Lung (tissue), 11 donors: ENCODE measurements at regions not wholly inside any gene's neighbourhood (a gene's known extent, or its start where the extent isn't known, plus 50 kb on each side); places are given as distances from the start of the nearest gene placed in this dataset.

Experiments used
- ATAC-seq: fragments of 200-7000 bp; cut with Tn5 transposase; one replicate; pipeline ENCODE4 v1.9.1; 2020; ENCODE audit warnings: moderate number of reproducible peaks; ENCODE audit not compliant: insufficient read depth, low FRiP score
- DNase-seq, 3 donors: peaks; one replicate each; pipeline ENCODE4 v3.0.0-alpha.2; 2013 to 2017
- H3K27ac ChIP-seq, 2 donors: one replicate each; pipeline ENCODE4 v1.5.1; 2013; ENCODE audit warnings: mild to moderate bottlenecking in 2 of 2, moderate library complexity in 2 of 2, control low read depth in 1 of 2, inconsistent platforms in 1 of 2, low read depth in 1 of 2, low read length in 1 of 2
- H3K27me3 ChIP-seq, 3 donors: one replicate each; pipeline ENCODE4 v1.5.1; 2013; ENCODE audit warnings: low read length in 2 of 3; ENCODE audit not compliant: control insufficient read depth in 3 of 3, insufficient read depth in 3 of 3
- H3K36me3 ChIP-seq, 4 donors: one replicate each; pipeline ENCODE4 v1.5.1; 2013; ENCODE audit warnings: low read length in 4 of 4, mild to moderate bottlenecking in 1 of 4, moderate library complexity in 1 of 4; ENCODE audit not compliant: control insufficient read depth in 4 of 4, insufficient read depth in 4 of 4
- H3K4me1 ChIP-seq, 5 donors: one replicate each; pipeline ENCODE4 v1.5.1; 2013; ENCODE audit warnings: low read length in 5 of 5, mild to moderate bottlenecking in 2 of 5, moderate library complexity in 1 of 5; ENCODE audit not compliant: control insufficient read depth in 5 of 5, insufficient read depth in 5 of 5
- H3K4me3 ChIP-seq: one replicate; pipeline ENCODE4 v1.5.1; 2013; ENCODE audit warnings: mild to moderate bottlenecking, control low read depth, moderate library complexity
- H3K9ac ChIP-seq, 2 donors: one replicate each; pipeline ENCODE4 v1.5.1; 2013; ENCODE audit warnings: low read length in 2 of 2, control low read depth in 1 of 2; ENCODE audit not compliant: insufficient read depth in 1 of 2
- H3K9me3 ChIP-seq, 4 donors: one replicate each; pipeline ENCODE4 v1.5.1; 2013; ENCODE audit warnings: low read length in 3 of 4, mild to moderate bottlenecking in 1 of 4, moderate library complexity in 1 of 4; ENCODE audit not compliant: control insufficient read depth in 4 of 4, insufficient read depth in 3 of 4
- WGBS, 2 donors: extraction: QIAGEN DNeasy Blood & Tissue Kit; methylation state at CpG; one replicate each; pipeline ENCODE4 v1.1.7; 2013; 5-methylcytosine and 5-hydroxymethylcytosine counted together
- TF ChIP-seq, protein P1 (sequence below): IDR thresholded peaks from 2 replicates; pipeline ENCODE4 v1.5.1; 2012; ENCODE audit warnings: mild to moderate bottlenecking; ENCODE audit errors: control extremely low read depth, extremely low read depth
- donor health status: control.
- donor health status: control.
- donor health status: Bipolar disorder and iron deficiency.
- donor health status: healthy.
- donor health status: DM: yes; HTN: yes; CAD: no.

DNA sequence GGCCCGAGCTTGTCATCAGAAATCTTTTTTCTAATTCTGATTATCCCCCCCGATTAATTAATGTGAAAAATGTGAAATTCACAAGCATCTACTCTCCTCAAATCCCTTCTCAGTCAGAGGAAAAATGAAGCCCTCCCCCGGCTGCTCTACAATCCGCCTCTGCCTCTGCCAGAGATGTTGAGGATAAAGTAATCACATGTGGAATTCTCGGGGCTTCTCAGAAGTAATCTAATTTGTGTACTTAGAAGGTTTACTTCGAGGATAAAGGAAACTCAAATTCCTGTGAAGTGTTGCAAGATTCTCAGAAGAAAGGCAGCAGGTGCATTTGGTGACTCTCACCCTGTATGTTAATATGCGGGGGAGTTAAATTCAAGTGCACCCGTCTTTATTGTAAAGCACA is 726.1 kb upstream of the ADAMTS16 start:
- DNase-seq, result no peak
- Histone ChIP-seq H3K4me1 (no peaks in the 10 kb centered on the region), H3K27ac (no peak overlapping the region), H3K9ac (no peak overlapping the region), H3K27me3 (no peaks in the 10 kb centered on the region), H3K36me3 (no peaks in the 10 kb centered on the region), H3K9me3 (peaks cover 0 to 5% (median 0%) of the 10 kb centered on the region in 4 donors), H3K4me3 (no peak overlapping the region)
- TF ChIP-seq, protein P1, sequence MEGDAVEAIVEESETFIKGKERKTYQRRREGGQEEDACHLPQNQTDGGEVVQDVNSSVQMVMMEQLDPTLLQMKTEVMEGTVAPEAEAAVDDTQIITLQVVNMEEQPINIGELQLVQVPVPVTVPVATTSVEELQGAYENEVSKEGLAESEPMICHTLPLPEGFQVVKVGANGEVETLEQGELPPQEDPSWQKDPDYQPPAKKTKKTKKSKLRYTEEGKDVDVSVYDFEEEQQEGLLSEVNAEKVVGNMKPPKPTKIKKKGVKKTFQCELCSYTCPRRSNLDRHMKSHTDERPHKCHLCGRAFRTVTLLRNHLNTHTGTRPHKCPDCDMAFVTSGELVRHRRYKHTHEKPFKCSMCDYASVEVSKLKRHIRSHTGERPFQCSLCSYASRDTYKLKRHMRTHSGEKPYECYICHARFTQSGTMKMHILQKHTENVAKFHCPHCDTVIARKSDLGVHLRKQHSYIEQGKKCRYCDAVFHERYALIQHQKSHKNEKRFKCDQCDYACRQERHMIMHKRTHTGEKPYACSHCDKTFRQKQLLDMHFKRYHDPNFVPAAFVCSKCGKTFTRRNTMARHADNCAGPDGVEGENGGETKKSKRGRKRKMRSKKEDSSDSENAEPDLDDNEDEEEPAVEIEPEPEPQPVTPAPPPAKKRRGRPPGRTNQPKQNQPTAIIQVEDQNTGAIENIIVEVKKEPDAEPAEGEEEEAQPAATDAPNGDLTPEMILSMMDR, result no peak
- WGBS, 2 donors, result 61 to 67% methylated on average over 8 of the region's 8 CpGs
- no peak for ATAC-seq

DNA sequence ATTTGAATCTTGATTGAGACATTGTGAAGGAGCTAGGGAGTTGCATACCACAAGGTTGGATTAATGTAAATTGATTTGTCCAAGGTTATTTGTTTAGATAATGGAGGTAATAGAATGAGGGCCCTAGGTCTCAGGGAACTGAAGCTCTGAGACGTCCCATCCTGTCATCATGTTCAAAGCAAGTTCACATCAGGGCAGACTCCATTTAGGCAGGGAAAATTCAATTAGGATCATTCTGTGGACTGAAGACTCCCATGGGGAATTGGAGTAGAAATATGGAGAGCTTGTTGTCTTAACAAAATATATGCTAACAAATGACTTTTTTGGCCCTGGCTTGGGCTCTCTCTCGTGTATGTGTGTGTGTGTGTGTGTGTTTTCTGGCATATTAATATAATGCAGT is 722.0 kb upstream of the ADAMTS16 start:
- Histone ChIP-seq H3K36me3 (no peaks in the 10 kb centered on the region), H3K27ac (no peak overlapping the region), H3K4me1 (no peaks in the 10 kb centered on the region), H3K4me3 (no peak overlapping the region), H3K9ac (no peak overlapping the region), H3K9me3 (peaks cover 0 to 4% (median 0%) of the 10 kb centered on the region in 4 donors), H3K27me3 (no peaks in the 10 kb centered on the region)
- WGBS, 2 donors, result 40 to 49% methylated on average over 2 of the region's 2 CpGs
- TF ChIP-seq, protein P1, result no peak
- DNase-seq, result no peak
- ATAC-seq, result no peak

DNA sequence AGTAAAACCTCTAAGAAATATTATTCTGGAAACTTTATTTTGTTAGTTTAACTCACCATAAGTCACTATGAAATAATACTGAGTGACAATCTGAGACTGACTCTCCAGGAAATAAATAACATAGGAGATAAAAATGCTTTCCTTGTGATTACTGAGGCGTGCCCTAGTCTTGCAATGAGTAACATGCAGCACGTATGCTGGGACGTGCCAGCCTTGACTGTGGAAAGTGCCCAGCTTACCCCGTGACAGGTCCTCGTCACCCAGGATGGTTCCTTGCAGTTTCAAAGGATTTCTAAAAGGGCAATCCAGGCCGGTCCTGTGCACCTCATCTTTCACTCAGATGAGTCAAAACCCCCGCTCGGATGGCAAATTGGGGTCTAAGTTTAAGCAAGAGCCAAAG is 720.8 kb upstream of the ADAMTS16 start:
- Histone ChIP-seq H3K9me3 (peaks cover 0 to 4% (median 0%) of the 10 kb centered on the region in 4 donors), H3K36me3 (no peaks in the 10 kb centered on the region), H3K9ac (no peak overlapping the region), H3K27me3 (no peaks in the 10 kb centered on the region), H3K27ac (no peak overlapping the region), H3K4me3 (no peak overlapping the region), H3K4me1 (no peaks in the 10 kb centered on the region)
- TF ChIP-seq, protein P1, result no peak
- no peak for ATAC-seq
- no peak for DNase-seq
- 74 to 83% methylated on average over 8 of the region's 8 CpGs for WGBS, 2 donors

DNA sequence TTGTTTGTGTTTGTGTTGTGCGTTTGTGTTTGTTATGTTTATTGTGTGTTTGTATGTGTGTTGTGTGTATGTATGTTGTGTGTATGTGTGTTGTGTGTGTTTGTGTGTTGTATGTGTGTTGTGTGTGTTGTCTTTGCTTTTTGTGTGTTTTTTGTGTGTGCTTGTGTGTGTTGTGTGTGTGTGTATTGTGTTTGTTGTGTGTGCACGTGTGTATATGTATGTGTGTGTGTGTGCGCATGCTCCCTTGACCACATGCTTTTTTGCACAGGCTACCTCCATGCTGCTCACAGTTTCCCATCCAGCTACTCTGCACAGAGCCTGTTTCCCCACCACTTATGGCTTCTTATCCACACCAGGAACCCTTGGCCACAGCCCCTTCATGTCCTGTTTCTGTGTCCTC is 720.0 kb upstream of the ADAMTS16 start:
- no peak for ATAC-seq
- Histone ChIP-seq H3K4me1 (no peaks in the 10 kb centered on the region), H3K27ac (no peak overlapping the region), H3K36me3 (no peaks in the 10 kb centered on the region), H3K9ac (no peak overlapping the region), H3K9me3 (peaks cover 0 to 4% (median 0%) of the 10 kb centered on the region in 4 donors), H3K27me3 (no peaks in the 10 kb centered on the region), H3K4me3 (no peak overlapping the region)
- DNase-seq, result no peak
- WGBS, 2 donors, result 91 to 97% methylated on average over 3 of the region's 3 CpGs
- TF ChIP-seq, protein P1, result no peak
